ENCODE measurements at regions not wholly inside any gene's neighbourhood (a gene's known extent, or its start where the extent isn't known, plus 50 kb on each side); places are given as distances from the start of the nearest gene placed in this dataset. TPM values are rescaled to one million over a fixed set of nuclear protein-coding genes. Genes with fewer than 3 reads are reported as not detected.
"Not testable (repeated sequence)": the region's sequence is repeated elsewhere in the genome, so short reads cannot be mapped to it uniquely, and the experiment has no call there.

- H3K27me3 ChIP-seq (replicated peaks in 1 of 4; ENCODE audit: control extremely low read depth in 1 of 4, control insufficient read depth in 3 of 4, insufficient read depth in 4 of 4, low read length in 3 of 4); H3K4me3 Mint-ChIP-seq; H3K27ac Mint-ChIP-seq; CTCF ChIA-PET; ATAC-seq (ENCODE audit: low read depth); H3K27ac ChIP-seq (ENCODE audit: low read length in 2 of 2); H3K27me3 Mint-ChIP-seq; H3K4me1 Mint-ChIP-seq; H3K4me3 ChIP-seq (ENCODE audit: control extremely low read depth in 1 of 5, extremely low read depth in 1 of 5, insufficient read depth in 1 of 5, low read depth in 2 of 5, low read length in 4 of 5); H3K79me2 ChIP-seq (ENCODE audit: control insufficient read depth, insufficient read depth, low read length); intact Hi-C loops (cut with micrococcal nuclease); H4K20me1 ChIP-seq (ENCODE audit: control insufficient read depth, insufficient read depth, low read length, poor library complexity, severe bottlenecking); H3K9me3 ChIP-seq (ENCODE audit: control extremely low read depth in 1 of 3, control insufficient read depth in 2 of 3, insufficient read depth in 1 of 3, low read length in 2 of 3); H3K36me3 ChIP-seq (replicated peaks in 1 of 2; ENCODE audit: control extremely low read depth in 1 of 2, control insufficient read depth in 1 of 2, extremely low read depth in 1 of 2, insufficient read depth in 2 of 2, low read length in 1 of 2); H3K4me1 ChIP-seq (ENCODE audit: control insufficient read depth in 2 of 2, insufficient read depth in 2 of 2, low read length in 2 of 2); H3K9me3 Mint-ChIP-seq (ENCODE audit: insufficient read depth); DNase-seq; H3K4me2 ChIP-seq (replicated peaks; ENCODE audit: low read depth, low read length, poor library complexity, severe bottlenecking); POLR2A ChIA-PET; H3K9ac ChIP-seq (ENCODE audit: low read length); H2AFZ ChIP-seq (ENCODE audit: insufficient read depth, low read depth, low read length, poor library complexity, severe bottlenecking): not testable (repeated sequence)
- WGBS (ENCODE audit: insufficient coverage), result no CpG with 5 or more reads among the region's 6 CpGs
These were observed 1390.6 kb upstream of the TPTE start for GRCh38 chr21:9130817-9131216.

Small RNA genes lying in the stretch of these regions (small RNA-seq; reads per million reads assigned to genes)
- gene CR392039.1 (ENCODE audit: insufficient read length, low read depth, low replicate concordance), result not detected
